Trophoblast cell (in vitro differentiated cells and primary cell): ENCODE measurements at regions not wholly inside any gene's neighbourhood (a gene's known extent, or its start where the extent isn't known, plus 50 kb on each side); places are given as distances from the start of the nearest gene placed in this dataset.

ENCODE experiments used
- DNase-seq, 2 donors: peaks; one replicate each; pipeline ENCODE4 v3.0.0-alpha.2; 2016
- H2AFZ ChIP-seq: 2 replicates; pipeline ENCODE4 v1.6.1; 2013; ENCODE audit warnings: low read length, moderate library complexity, mild to moderate bottlenecking; ENCODE audit not compliant: insufficient read depth, poor library complexity
- H2AK5ac ChIP-seq: 2 replicates; pipeline ENCODE4 v1.6.1; 2013; ENCODE audit warnings: mild to moderate bottlenecking, low read length
- H2BK120ac ChIP-seq: 2 replicates; pipeline ENCODE4 v1.6.1; 2013; ENCODE audit warnings: low read length, mild to moderate bottlenecking, moderate library complexity; ENCODE audit not compliant: insufficient read depth, poor library complexity
- H2BK12ac ChIP-seq: 2 replicates; pipeline ENCODE4 v1.6.1; 2013; ENCODE audit warnings: mild to moderate bottlenecking, low read length, moderate library complexity
- H2BK5ac ChIP-seq: 2 replicates; pipeline ENCODE4 v1.6.1; 2013; ENCODE audit warnings: low read length, low read depth, moderate library complexity, mild to moderate bottlenecking; ENCODE audit not compliant: poor library complexity
- H3K14ac ChIP-seq: 2 replicates; pipeline ENCODE4 v1.6.1; 2013; ENCODE audit warnings: mild to moderate bottlenecking, low read length
- H3K18ac ChIP-seq: 2 replicates; pipeline ENCODE4 v1.6.1; 2013; ENCODE audit warnings: mild to moderate bottlenecking, low read length
- H3K23ac ChIP-seq: 2 replicates; pipeline ENCODE4 v1.6.1; 2013; ENCODE audit warnings: low read length
- H3K27ac ChIP-seq: 2 replicates; pipeline ENCODE4 v1.5.1; 2013; ENCODE audit warnings: low read depth, mild to moderate bottlenecking, inconsistent platforms, low read length, moderate library complexity
- H3K27me3 ChIP-seq: 2 replicates; pipeline ENCODE4 v1.6.1; 2013; ENCODE audit warnings: inconsistent platforms, mild to moderate bottlenecking, low read length, moderate library complexity; ENCODE audit not compliant: insufficient read depth
- H3K36me3 ChIP-seq, 2 experiments: 1 replicate in 1 of 2; 2 replicates in 1 of 2; pipeline ENCODE4 v1.6.1; 2013; ENCODE audit warnings: low read length in 2 of 2, mild to moderate bottlenecking in 2 of 2, moderate library complexity in 1 of 2; ENCODE audit not compliant: insufficient read depth in 2 of 2, control insufficient read depth in 1 of 2
- H3K4ac ChIP-seq: 2 replicates; pipeline ENCODE4 v1.6.1; 2013; ENCODE audit warnings: low read depth, mild to moderate bottlenecking, low read length, moderate library complexity
- H3K4me1 ChIP-seq, 2 experiments: 1 replicate in 1 of 2; 2 replicates in 1 of 2; pipeline ENCODE4 v1.6.1; 2013; ENCODE audit warnings: low read length in 2 of 2, mild to moderate bottlenecking in 2 of 2, moderate library complexity in 1 of 2; ENCODE audit not compliant: insufficient read depth in 2 of 2, control insufficient read depth in 1 of 2
- H3K4me2 ChIP-seq: 2 replicates; pipeline ENCODE4 v1.6.1; 2013; ENCODE audit warnings: inconsistent platforms, mild to moderate bottlenecking, low read length, moderate library complexity
- H3K4me3 ChIP-seq: 2 replicates; pipeline ENCODE4 v1.5.1; 2013; ENCODE audit warnings: mild to moderate bottlenecking, low read depth, low read length, inconsistent platforms
- H3K79me1 ChIP-seq: one replicate; pipeline ENCODE4 v1.6.1; 2013; ENCODE audit warnings: low read length
- H3K79me2 ChIP-seq: 2 replicates; pipeline ENCODE4 v1.6.1; 2013; ENCODE audit warnings: low read length, mild to moderate bottlenecking; ENCODE audit not compliant: control insufficient read depth, insufficient read depth, poor library complexity
- H3K9ac ChIP-seq: 2 replicates; pipeline ENCODE4 v1.6.1; 2013; ENCODE audit warnings: mild to moderate bottlenecking, low read length
- H3K9me3 ChIP-seq: 2 replicates; pipeline ENCODE4 v1.6.1; 2013; ENCODE audit warnings: low read depth, mild to moderate bottlenecking, control low read depth, inconsistent platforms, low read length; ENCODE audit not compliant: insufficient read depth
- H4K12ac ChIP-seq: 2 replicates; pipeline ENCODE4 v1.6.1; 2013; ENCODE audit warnings: low read depth, mild to moderate bottlenecking, low read length, moderate library complexity
- H4K8ac ChIP-seq: 2 replicates; pipeline ENCODE4 v1.6.1; 2013; ENCODE audit warnings: low read depth, mild to moderate bottlenecking, low read length, moderate library complexity
- H4K91ac ChIP-seq: one replicate; pipeline ENCODE4 v1.6.1; 2013; ENCODE audit warnings: low read depth, mild to moderate bottlenecking, low read length, moderate library complexity
- WGBS: extraction: QIAGEN DNeasy Blood & Tissue Kit; methylation state at CpG from one replicate; pipeline ENCODE4 v1.1.7; 2013; ENCODE audit warnings: missing lambda C conversion rate; ENCODE audit not compliant: insufficient read length, insufficient coverage; ENCODE audit errors: extremely low coverage; 5-methylcytosine and 5-hydroxymethylcytosine counted together

- no peak overlapping the region for H3K4me3 ChIP-seq
- no peaks in the 10 kb centered on the region for H3K79me2 ChIP-seq
- H3K36me3 ChIP-seq, result no peaks in the 10 kb centered on the region
- H3K23ac ChIP-seq, result no peak overlapping the region
- WGBS, result no CpG with 5 or more reads among the region's 3 CpGs
- H3K79me1 ChIP-seq, result no peaks in the 10 kb centered on the region
- no peak overlapping the region for H2AFZ ChIP-seq
- no peak overlapping the region for H2BK5ac ChIP-seq
- no peak overlapping the region for H3K9ac ChIP-seq
- H3K27me3 ChIP-seq, result no peaks in the 10 kb centered on the region
- no peak overlapping the region for H3K4ac ChIP-seq
- no peak overlapping the region for H2BK120ac ChIP-seq
- no peak overlapping the region for H4K91ac ChIP-seq
- no peak overlapping the region for H3K18ac ChIP-seq
- H2AK5ac ChIP-seq, result no peak overlapping the region
- H2BK12ac ChIP-seq, result no peak overlapping the region
- H4K12ac ChIP-seq, result no peak overlapping the region
- H3K27ac ChIP-seq, result no peak overlapping the region
- H3K14ac ChIP-seq, result no peak overlapping the region
- H3K4me1 ChIP-seq, result peaks cover 0 to 2% of the 10 kb centered on the region in 2 experiments
- no peak overlapping the region for H4K8ac ChIP-seq
- DNase-seq, result peak in 1 of 2 donors; percentile 38
- H3K4me2 ChIP-seq, result no peak overlapping the region
- H3K9me3 ChIP-seq, result no peaks in the 10 kb centered on the region
These were observed 140.4 kb upstream of the GALNT15 start for GRCh38 chr3:16033889-16034687.

DNA sequence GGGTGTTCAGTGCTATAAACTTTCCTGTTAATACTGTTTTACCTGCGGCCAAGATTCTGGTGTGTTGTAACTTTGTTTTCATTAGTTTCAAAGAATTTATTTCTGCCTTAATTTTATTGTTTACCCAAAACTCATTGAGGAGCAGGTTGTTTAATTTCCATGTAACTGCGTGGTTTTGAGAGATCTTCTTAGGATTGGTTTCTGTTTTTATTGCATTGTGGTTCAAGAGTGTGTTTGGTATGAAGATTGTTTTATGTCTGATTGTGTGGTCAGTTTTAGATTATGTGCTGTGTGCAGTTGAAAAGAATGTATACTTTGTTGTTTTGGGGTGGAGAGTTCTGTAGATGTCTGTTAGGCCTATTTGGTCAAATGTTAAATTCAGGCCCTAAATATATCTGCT is 133.5 kb upstream of the GALNT15 start:
- H3K79me1 ChIP-seq, result no peaks in the 10 kb centered on the region
- no CpG with 5 or more reads among the region's 2 CpGs for WGBS
- H3K4me1 ChIP-seq, result no peaks in the 10 kb centered on the region
- no peaks in the 10 kb centered on the region for H3K36me3 ChIP-seq
- H4K8ac ChIP-seq, result no peak overlapping the region
- no peak for DNase-seq
- no peak overlapping the region for H3K4me2 ChIP-seq
- no peak overlapping the region for H3K14ac ChIP-seq
- H3K9ac ChIP-seq, result no peak overlapping the region
- H3K4ac ChIP-seq, result no peak overlapping the region
- no peak overlapping the region for H3K18ac ChIP-seq
- H4K12ac ChIP-seq, result no peak overlapping the region
- no peaks in the 10 kb centered on the region for H3K79me2 ChIP-seq
- no peaks in the 10 kb centered on the region for H3K27me3 ChIP-seq
- no peak overlapping the region for H3K27ac ChIP-seq
- no peak overlapping the region for H4K91ac ChIP-seq
- no peaks in the 10 kb centered on the region for H3K9me3 ChIP-seq
- H2BK12ac ChIP-seq, result no peak overlapping the region
- H3K4me3 ChIP-seq, result no peak overlapping the region
- no peak overlapping the region for H2BK5ac ChIP-seq
- no peak overlapping the region for H2AK5ac ChIP-seq
- no peak overlapping the region for H2AFZ ChIP-seq
- no peak overlapping the region for H2BK120ac ChIP-seq
- H3K23ac ChIP-seq, result no peak overlapping the region

DNA sequence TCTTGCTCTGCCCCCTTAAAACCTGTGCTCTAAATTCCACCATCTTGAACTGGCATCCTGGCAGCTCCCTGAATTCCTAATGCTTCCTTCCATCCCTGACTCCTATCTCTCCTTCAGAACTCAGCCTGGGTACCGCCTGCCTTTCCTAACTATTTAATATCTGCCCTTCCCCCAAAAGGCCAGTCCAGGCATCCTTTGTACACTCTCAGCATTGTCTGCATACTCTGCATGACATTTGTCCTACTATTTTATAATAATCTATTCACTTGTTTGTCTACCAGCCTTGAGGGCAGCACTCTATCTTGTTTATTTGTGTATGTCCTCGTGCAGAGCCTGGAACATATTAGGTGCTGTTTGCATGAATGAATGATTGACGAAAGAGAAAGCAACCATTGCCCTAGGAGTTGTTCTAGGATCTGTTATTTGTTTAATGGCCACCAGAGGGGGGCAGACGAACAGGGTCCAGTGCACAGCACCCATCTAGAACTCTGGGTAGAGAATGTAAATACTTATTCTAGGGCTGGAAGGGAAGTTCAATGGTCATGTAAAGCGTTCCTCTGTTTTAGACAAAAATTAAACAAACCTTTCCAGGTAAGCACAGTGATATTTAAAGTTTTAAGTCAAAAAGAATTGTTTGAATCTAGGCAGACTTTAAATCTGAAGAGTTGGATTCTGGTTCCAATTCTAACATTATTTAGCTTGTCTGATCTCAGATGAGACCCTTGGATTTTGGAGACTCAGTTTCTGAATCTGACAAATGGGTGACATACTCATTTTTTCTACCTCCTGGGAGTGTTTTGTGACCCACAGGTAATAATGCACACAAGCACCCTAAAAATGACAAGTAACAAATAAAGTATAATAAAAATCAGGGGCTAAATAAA is 125.8 kb upstream of the GALNT15 start:
- no peak overlapping the region for H3K9ac ChIP-seq
- H2BK12ac ChIP-seq, result no peak overlapping the region
- H2BK120ac ChIP-seq, result no peak overlapping the region
- H4K8ac ChIP-seq, result no peak overlapping the region
- H2AFZ ChIP-seq, result no peak overlapping the region
- no peaks in the 10 kb centered on the region for H3K9me3 ChIP-seq
- peak; percentile 38 to 77 for DNase-seq
- H3K23ac ChIP-seq, result no peak overlapping the region
- H4K91ac ChIP-seq, result no peak overlapping the region
- H2BK5ac ChIP-seq, result no peak overlapping the region
- H3K4me1 ChIP-seq, result no peaks in the 10 kb centered on the region
- H4K12ac ChIP-seq, result no peak overlapping the region
- H3K4me3 ChIP-seq, result no peak overlapping the region
- H3K79me1 ChIP-seq, result no peaks in the 10 kb centered on the region
- H3K14ac ChIP-seq, result no peak overlapping the region
- WGBS, result no CpG with 5 or more reads among the region's 5 CpGs
- no peaks in the 10 kb centered on the region for H3K79me2 ChIP-seq
- no peak overlapping the region for H2AK5ac ChIP-seq
- H3K36me3 ChIP-seq, result no peaks in the 10 kb centered on the region
- H3K27me3 ChIP-seq, result no peaks in the 10 kb centered on the region
- H3K4ac ChIP-seq, result no peak overlapping the region
- H3K18ac ChIP-seq, result no peak overlapping the region
- H3K4me2 ChIP-seq, result no peak overlapping the region
- no peak overlapping the region for H3K27ac ChIP-seq

DNA sequence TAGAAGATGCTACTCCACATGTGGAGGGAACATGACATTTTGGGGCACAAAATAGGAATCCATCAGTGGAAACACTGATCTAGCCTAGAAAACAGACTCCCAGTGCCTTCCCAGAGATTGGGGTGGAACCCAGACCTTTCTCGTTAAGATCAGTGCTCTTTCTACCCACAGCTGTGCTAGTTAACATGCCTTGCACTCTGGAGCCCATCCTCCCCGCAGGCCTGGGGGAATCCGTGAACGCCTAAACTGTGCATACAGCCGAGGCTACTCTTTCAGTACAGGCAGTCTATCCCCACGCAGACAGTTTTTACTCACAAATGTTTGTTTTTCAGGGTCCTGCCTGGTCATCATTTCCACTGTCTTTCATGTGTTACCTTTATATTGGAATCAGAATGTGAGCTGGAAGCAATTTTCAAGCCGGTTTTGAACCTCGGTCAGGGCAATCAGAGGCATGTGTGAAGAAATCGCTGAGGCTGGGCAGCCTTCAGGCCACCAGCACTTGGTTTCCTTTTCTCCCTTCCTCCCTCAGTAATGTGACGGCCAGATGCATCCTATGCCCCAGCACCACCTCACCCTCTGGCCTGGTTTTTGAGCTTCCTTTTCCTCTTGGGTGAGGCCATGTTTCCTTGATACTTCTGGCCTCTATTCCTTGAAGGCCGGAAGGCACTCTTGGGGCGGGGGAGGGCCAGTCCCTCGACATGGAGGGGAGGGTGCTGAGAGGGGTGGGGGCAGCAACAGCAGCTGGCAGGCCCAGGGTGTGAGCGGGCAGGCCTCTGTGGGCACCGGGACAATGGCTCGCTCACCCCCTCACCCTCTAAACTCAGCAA is 123.6 kb upstream of the GALNT15 start:
- Histone ChIP-seq H4K91ac (no peak overlapping the region), H3K4me2 (no peak overlapping the region), H3K79me2 (no peaks in the 10 kb centered on the region), H3K27ac (no peak overlapping the region), H2BK12ac (no peak overlapping the region), H2BK120ac (no peak overlapping the region), H2AK5ac (no peak overlapping the region), H3K18ac (no peak overlapping the region), H3K4ac (no peak overlapping the region), H3K36me3 (no peaks in the 10 kb centered on the region), H3K14ac (no peak overlapping the region), H3K9ac (no peak overlapping the region), H2BK5ac (no peak overlapping the region), H3K4me3 (no peak overlapping the region), H4K8ac (no peak overlapping the region), H2AFZ (no peak overlapping the region), H3K79me1 (no peaks in the 10 kb centered on the region), H4K12ac (no peak overlapping the region), H3K4me1 (no peaks in the 10 kb centered on the region), H3K27me3 (no peaks in the 10 kb centered on the region), H3K9me3 (no peaks in the 10 kb centered on the region), H3K23ac (no peak overlapping the region)
- DNase-seq, result no peak
- no CpG with 5 or more reads among the region's 16 CpGs for WGBS
